Stimulated activated CD4-positive, alpha-beta T cell treated with anti-CD3 and anti-CD28 coated beads, TNF-alpha, amount 100 ng/mL, for 24 hours (primary cell): ENCODE measurements at regions not wholly inside any gene's neighbourhood (a gene's known extent, or its start where the extent isn't known, plus 50 kb on each side); places are given as distances from the start of the nearest gene placed in this dataset.

Source experiments
- DNase-seq, 3 experiments: peaks; one replicate each; pipeline ENCODE4 v3.0.0-alpha.2; 2020; ENCODE audit warnings: low read depth in 3 of 3

DNA sequence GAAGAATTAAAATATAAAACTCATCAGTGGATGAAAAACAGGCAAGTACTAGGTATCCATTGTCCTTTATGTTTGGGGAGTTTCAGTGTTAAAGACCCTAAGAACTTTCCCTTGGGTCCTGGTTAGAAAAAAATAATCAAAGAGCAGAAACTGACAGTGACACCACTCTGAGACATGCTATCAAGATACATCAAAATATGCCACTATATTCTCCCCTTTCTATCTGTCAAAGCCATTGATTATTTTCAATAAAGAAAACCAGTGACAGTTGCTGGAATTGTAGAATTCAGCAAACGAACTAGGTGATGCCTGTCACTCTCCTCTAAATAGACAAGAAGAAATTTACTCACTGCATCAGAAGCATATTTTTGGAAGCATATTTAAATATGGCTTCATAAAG lies 496.7 kb upstream of the CFAP20DC start:
- DNase-seq = no peak

- DNase-seq = no peak
These were observed 495.5 kb upstream of the CFAP20DC start for GRCh38 chr3:59545374-59545773.

DNA sequence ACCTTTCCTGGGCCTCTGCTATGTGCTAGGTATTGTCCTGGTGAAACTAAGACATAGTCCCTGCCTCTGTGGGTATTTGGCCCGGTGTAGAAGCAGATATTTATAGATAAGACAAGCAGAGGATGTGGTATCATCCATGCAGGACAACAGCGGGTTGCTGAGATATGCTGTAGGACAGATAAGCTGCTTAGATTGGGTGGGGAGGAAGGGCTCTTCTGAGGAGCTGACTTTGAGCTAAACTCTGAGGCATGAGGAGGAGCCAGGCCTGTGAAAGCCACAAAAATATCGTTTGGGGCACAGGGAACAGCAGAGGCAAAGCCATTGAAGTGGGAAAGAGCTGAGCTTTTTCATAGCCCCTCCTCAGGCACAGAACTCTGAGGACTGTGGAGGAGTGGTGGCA lies 492.5 kb upstream of the CFAP20DC start:
- no peak for DNase-seq

- no peak for DNase-seq
These were observed 490.9 kb upstream of the CFAP20DC start for GRCh38 chr3:59540696-59541095.

DNA sequence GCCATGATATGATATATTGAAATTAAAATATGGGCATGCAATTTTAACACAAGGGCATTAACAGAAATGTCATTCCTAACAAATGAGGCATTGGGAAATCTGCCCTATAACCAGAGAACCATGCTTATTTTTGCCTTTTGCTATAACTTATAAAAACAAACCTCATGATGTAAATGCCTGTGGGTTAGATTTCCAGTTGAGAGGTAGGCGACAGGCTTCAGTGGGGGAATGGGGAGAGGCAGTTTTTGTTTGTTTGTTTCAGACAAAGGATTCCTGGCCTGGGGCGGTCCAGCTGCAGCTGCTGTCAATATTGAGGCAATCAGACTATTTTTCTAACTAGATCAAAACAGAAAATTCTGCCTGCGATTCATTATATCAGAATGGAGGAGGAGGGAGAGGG lies 490.4 kb upstream of the CFAP20DC start:
- no peak for DNase-seq

DNA sequence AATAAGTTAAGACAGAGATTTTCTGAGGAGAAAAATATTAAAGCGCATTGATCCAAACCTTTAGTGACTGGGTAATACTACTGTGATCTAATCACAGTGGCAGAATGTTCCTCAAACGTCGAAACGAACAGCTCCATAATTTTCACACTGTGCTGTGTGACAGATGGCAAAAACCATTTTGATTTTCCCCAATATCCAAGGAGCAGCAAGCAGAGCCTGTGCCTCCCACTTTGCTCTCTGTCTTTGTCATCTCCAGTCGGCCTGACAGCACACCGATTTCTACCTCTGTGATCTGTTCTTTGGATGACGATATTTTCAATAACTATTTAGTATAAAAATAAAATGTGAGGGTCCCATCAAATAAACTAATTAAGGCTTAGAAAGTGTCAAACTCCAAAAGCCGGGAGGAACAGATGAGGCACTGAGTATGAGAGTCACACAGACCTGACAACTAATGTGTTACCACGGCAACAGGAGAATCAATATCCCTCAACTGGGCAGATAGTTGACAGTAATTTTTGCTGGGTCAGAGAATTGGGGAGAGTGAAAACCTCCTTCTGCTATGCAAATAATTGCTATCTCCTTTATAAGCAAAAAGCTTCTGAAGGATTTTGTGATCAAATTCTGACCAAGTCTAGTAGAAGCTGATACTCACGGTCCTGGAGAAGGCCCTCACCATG lies 489.1 kb upstream of the CFAP20DC start:
- DNase-seq = no peak

GRCh38 chr3:59535791-59536221 lies 486.0 kb upstream of the CFAP20DC start:
- no peak for DNase-seq

DNA sequence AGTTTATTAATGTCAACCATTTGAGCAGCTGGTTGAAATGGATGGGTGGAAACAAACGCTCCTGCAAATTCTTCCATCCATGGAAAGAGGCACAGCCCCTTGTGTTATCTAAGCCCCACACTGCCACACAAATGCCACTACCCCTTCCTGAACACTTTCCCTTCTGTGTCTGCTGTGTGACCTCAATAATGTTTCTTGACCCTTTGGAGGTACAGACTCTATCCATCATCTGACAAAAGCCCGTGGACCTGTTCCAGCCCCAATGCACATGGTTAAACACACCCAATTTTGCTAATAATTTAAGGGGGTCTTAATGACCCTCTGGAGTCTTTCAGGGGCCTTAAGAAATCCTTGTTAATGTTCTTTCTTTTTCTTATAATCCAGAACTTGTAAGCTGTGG lies 482.2 kb upstream of the CFAP20DC start:
- no peak for DNase-seq

DNA sequence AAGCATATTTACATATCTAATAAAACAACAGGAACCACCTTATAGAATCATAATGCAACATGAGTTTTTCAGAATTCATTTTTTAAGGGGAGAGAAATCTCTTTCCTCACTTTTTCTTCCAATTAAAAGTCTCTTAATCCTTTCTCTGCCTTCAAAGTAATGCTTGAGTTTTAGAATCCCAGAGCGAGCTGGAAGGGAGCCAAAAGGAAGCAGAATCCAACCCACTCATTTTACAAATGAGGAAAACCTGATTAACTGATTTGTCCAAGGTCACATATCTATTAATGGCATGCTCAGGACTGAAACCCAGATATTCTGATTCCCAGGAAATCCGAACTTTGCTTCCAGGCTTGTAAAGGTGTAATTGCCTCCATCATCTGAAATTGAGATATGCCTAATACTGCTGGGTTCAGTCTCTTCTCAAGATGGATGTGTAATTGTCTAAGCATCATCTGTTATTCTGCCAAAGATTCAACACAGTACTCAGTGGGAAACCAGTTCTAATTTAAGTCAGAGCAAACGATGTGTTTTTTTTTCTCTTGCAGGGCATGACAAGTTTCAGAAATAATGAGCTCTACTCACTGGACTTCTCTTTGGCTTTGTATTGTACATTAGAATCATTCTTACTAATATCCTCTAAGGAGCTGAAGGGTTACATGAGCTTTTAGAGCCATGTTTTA lies 481.4 kb upstream of the CFAP20DC start:
- DNase-seq = no peak

DNA sequence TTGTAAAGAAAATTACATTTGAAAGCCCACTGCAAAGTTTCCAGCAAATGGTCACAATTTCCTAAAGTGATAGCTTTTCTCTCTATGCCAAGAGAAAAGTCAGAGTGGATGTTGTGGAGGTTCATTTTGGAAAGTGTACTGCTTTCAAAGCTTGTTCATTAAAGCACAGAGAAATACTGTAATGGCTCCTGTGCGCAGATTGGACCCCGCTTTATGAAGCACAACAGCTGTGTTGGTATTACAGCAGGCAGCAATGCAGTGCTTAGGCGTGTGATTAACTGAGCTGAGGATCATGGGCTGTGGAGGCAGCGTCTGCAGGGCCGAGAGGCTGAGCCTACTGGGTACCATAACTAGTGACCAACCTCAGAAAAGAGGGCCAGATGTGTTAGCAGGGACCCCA lies 478.4 kb upstream of the CFAP20DC start:
- no peak for DNase-seq

DNA sequence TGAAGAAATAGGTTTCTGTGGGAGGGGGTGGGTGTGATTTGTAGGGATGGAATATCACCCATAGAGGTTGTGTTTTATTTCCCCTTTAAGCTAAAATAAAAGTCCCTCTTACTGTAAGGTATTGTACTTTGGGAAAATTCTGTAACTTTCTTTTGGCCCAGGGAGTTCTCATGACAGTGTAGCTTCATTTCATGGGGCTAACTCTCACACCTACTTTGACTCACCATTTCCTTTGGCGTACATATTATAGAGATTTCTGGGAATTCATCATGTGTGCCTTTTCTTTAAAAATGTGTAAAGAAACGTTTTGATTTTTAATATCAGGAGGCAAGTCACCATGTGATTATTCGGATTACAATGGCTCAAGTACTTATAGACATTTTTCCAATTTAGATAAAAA lies 477.7 kb upstream of the CFAP20DC start:
- no peak for DNase-seq

DNA sequence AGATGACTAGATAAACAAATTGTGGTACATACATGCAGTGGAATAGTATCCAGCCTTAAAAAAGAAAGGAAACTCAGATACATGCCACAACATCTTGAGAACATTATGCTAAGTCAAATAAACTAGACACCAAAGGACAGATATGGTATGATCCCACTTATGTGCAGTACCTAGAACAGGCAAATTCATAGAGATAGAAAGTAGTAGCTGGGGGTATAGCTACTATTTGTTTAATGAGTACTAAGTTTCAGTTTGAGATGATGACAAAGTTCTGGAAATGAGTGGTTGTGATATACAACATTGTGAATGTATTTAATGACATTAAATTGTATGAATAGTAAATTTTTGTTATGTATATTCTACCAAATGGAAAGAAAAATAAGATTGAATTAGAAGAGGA lies 477.2 kb upstream of the CFAP20DC start:
- no peak for DNase-seq

GRCh38 chr3:59522550-59522949 lies 472.7 kb upstream of the CFAP20DC start:
- no peak for DNase-seq

DNA sequence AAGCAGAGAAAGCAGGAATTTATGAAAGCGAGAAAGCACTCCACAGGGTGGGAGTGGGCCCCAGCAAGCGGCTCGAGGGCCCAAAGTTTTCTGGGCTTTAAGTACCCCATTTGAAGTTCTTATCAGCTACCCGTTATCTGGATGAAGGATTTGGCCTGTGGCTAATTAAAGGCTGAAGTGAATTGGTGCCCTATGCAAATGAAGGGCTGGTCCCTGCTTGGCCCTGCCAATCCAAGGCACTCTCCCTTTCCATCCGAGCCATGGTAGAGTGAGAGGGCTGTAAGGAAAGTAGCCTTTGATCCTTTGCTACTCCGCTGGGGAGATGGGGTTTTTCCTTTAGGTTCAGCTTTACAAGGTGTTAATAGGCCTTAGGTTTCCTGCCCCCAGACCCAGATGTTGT lies 469.3 kb upstream of the CFAP20DC start:
- DNase-seq = no peak

- DNase-seq = no peak
These were observed 468.6 kb upstream of the CFAP20DC start for GRCh38 chr3:59518283-59519055.

DNA sequence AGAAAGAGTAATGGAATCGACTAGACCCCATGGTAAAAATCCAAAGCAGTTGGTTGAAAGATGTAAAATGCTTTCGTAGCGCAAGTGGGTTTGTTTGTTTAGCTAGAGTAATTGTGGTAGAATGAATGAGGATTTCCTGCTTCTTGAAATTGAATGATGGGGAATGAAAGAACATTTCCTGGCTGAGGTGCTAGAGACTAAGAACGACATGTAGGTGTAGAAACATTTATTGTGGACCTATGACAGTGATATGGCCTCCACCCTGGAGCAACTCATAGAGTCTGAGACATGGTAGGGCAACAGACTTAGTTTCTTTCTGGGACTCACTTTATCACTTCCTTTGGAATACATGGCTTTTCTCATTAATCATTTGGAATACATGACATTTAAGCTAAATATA lies 467.6 kb upstream of the CFAP20DC start:
- no peak for DNase-seq

DNA sequence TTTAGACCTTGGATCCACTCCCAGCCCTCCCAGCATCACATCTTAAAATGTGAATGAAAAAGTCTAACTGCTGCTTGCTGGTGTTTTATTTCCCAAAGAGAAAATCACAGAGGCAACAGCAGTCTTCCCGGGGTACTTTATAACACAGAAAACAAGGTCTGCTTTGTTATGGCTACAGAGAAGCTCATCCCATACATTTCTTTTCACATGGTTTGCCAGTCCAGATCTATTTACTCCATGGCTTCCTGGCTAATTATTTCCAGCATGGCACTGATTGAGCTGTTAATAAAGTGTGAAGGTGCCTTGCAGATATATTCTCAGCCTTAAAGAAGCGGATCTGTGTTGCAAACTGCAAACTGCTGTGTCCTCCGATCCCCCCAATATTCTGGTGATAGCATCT lies 466.1 kb upstream of the CFAP20DC start:
- DNase-seq = no peak

DNA sequence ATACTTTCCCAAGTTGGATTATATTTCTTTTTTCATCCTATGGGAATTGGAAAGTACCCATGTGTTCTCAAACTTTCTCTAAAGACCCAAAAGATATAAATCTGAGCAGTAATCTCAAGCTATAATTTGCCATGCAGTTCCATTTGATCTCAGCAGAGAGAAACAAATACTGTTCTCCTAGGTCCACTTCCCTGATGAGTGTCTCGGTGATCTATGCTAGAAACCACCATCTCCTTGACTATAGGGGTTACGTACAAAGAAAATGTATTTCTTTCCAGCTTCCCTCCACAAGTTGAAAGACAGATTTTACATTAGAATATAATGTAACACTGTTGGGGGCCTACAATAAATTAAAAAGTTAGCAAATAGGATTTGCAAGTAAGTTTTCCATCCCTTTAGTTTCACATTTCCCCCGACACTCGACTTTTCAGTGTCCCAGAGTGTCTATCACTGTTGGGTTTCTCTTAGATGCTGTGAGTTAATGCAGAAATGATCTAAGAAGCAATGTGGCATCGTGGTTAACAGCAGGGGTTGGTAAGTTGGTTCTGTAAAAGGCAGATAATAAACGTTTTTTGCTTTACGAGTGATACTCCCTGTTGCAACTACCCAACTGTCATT lies 465.1 kb upstream of the CFAP20DC start:
- DNase-seq = no peak

DNA sequence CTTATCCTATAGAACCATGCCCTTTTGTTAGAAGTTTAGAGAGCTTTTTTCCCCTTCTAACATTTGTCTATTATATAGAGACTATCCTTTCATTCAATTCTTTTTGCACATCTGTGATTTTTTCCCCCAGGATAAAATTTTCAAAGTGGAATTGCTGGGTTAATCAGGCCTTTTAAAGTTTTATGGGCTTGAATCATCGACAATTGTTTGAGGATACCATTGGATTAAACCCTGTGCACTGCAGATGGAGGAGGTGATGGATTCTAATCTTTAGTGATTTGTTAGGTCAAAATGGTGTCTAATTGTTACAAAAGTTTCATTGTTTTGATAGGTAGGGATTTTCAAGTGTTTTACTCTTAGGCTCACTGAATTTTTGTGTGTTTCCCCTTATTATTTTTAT lies 463.7 kb upstream of the CFAP20DC start:
- no peak for DNase-seq

DNA sequence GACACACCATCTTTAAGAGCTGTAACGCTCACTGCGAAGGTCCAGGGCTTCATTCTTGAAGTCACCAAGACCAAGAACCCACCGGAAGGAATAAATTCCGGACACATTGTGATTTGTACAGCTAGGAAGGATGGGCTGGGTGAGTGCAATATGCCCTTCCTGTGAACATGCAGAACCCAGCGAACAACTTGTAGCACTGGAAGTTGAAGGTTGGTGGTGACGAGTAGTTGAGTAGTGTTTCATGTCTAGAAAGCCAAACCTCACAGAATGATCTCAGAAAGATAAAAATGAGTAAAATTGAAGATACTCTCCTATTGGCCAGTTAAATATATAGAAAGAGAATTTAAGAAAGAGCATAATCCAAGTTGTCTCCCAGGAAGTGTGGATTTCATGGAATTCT lies 462.2 kb upstream of the CFAP20DC start:
- DNase-seq = no peak

GRCh38 chr3:59510576-59510975 lies 460.8 kb upstream of the CFAP20DC start:
- DNase-seq = no peak

DNA sequence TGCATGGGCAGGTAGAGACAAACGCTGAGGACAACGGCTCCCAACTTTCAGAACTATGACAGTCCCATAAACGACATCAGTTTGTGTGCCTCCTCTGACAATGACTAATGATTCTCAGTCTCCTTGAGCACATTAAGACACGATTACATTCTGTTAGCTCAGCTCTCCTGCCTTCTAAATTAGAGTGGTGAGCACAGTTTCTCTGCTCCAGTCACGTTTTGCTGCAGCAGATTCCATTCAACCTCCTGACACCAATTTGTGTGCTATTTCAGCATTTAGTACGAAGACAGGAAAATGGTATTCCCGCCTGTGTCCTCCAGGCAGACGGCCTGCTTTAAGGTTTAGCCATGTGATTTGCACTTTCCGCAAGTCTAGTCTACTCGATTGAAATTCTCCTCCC lies 458.4 kb upstream of the CFAP20DC start:
- no peak for DNase-seq

DNA sequence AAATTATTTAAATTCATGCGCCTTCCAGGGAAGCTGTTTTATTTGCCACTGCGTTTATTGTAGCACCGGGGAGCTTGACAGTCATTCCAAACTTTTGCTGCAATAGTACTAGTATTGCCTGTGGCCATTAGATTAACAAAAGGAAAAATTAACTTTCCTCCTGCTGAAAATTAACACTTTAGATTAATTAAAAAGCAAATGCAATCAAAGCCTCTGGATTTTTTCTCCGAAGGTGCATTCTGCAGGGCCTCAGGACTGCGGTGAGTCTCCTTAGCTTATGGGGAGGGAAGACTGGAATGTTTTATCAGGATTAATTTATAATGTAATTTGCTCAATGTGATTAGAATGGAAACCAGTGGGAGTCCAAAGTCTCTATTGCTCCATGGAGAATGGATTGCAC lies 456.4 kb upstream of the CFAP20DC start:
- DNase-seq = no peak
